ENCODE measurements at regions not wholly inside any gene's neighbourhood (a gene's known extent, or its start where the extent isn't known, plus 50 kb on each side); places are given as distances from the start of the nearest gene placed in this dataset.

DNA sequence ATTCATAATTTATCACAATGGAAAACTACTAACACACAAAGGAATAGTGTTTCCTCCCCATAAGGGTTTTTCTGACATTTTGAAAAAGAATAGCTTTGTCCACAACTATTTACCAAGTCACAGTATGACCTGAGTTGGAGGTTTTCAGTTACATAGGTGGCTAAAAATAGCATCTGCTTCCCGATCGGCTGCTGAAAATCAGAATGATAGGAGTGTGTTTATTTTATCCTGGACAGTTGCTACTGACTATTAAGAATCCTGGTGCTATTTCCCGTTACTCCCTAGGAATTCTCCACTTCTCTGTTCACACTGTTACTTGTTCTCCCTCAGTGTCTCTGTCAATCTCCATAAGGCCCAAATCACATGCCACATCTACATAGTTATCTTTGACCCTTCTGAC is 353.9 kb upstream of the RARB start:
- no peak overlapping the region for H2AFZ ChIP-seq (ENCODE audit: low read depth, low read length)
- DNase-seq (ENCODE audit: low read depth, low spot score) (no peak), FAIRE-seq (no peak)
- no peaks in the 10 kb centered on the region for H3K9me3 ChIP-seq (replicated peaks; ENCODE audit: control insufficient read depth, insufficient read depth, low read length)
- H3K36me3 ChIP-seq (ENCODE audit: control insufficient read depth in 2 of 2, extremely low read depth in 1 of 2, insufficient read depth in 2 of 2, low read length in 2 of 2) = no peaks in the 10 kb centered on the region
- CTCF ChIA-PET = no interaction called here
- H4K20me1 ChIP-seq (replicated peaks; ENCODE audit: control insufficient read depth, extremely low read depth, insufficient read depth, low read length) = no peaks in the 10 kb centered on the region
- H3K4me1 ChIP-seq (ENCODE audit: control insufficient read depth, extremely low read depth, insufficient read depth, low read length) = no peaks in the 10 kb centered on the region
- no peak overlapping the region for H3K4me2 ChIP-seq (ENCODE audit: insufficient read depth, low read length)
- no peaks in the 10 kb centered on the region for H3K27me3 ChIP-seq (ENCODE audit: control insufficient read depth in 2 of 2, insufficient read depth in 2 of 2, low read length in 2 of 2)
- H3K79me2 ChIP-seq (ENCODE audit: control insufficient read depth, insufficient read depth, low read length) = no peaks in the 10 kb centered on the region
- no peaks in the 10 kb centered on the region for H3K9me1 ChIP-seq (replicated peaks; ENCODE audit: control insufficient read depth, extremely low read depth, insufficient read depth, low read length)
- no peak overlapping the region for H3K9ac ChIP-seq (replicated peaks; ENCODE audit: extremely low read depth, insufficient read depth, low read length)
- no peak overlapping the region for H3K27ac ChIP-seq (ENCODE audit: insufficient read depth, low read depth, low read length)
- BruUV-seq (replicated peaks) = no TSS peak
- no peak overlapping the region for H3K4me3 ChIP-seq (replicated peaks in 1 of 3; ENCODE audit: insufficient read depth in 1 of 3, low read depth in 1 of 3, low read length in 3 of 3)
- TF ChIP-seq, protein P1, sequence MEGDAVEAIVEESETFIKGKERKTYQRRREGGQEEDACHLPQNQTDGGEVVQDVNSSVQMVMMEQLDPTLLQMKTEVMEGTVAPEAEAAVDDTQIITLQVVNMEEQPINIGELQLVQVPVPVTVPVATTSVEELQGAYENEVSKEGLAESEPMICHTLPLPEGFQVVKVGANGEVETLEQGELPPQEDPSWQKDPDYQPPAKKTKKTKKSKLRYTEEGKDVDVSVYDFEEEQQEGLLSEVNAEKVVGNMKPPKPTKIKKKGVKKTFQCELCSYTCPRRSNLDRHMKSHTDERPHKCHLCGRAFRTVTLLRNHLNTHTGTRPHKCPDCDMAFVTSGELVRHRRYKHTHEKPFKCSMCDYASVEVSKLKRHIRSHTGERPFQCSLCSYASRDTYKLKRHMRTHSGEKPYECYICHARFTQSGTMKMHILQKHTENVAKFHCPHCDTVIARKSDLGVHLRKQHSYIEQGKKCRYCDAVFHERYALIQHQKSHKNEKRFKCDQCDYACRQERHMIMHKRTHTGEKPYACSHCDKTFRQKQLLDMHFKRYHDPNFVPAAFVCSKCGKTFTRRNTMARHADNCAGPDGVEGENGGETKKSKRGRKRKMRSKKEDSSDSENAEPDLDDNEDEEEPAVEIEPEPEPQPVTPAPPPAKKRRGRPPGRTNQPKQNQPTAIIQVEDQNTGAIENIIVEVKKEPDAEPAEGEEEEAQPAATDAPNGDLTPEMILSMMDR (IDR thresholded peaks at IDR 0.05; ENCODE audit: extremely low read depth in 1 of 2, insufficient read depth in 1 of 2, low read depth in 1 of 2, low read length in 2 of 2) = no peak
- no peak for TF ChIP-seq MYC (IDR thresholded peaks at IDR 0.05; ENCODE audit: low read depth, low read length)
- no peak for TF ChIP-seq POLR2AphosphoS5 (IDR thresholded peaks at IDR 0.05; ENCODE audit: insufficient read depth, low read depth, low read length)
- no peak for TF ChIP-seq JUN (IDR thresholded peaks at IDR 0.05; ENCODE audit: borderline replicate concordance, insufficient read depth, insufficient read length, low read depth)
- no peak for TF ChIP-seq POLR2A (IDR thresholded peaks at IDR 0.05; ENCODE audit: low read depth, low read length)
- TF ChIP-seq, protein P2, sequence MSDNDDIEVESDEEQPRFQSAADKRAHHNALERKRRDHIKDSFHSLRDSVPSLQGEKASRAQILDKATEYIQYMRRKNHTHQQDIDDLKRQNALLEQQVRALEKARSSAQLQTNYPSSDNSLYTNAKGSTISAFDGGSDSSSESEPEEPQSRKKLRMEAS (IDR thresholded peaks at IDR 0.05; ENCODE audit: insufficient read depth, insufficient read length) = no peak
- TF ChIP-seq EZH2 (IDR thresholded peaks at IDR 0.05; ENCODE audit: borderline replicate concordance, low read depth, low read length, severe bottlenecking) = no peak
- no peak for TF ChIP-seq FOS (IDR thresholded peaks at IDR 0.05; ENCODE audit: borderline replicate concordance, insufficient read depth, low read length)
- TF ChIP-seq GATA2 (IDR thresholded peaks at IDR 0.05; ENCODE audit: insufficient read depth, insufficient read length, low read depth, low read length) = no peak
- dilution Hi-C loops (cut with MboI; ENCODE audit: extremely low pct_ligation_motif_present, low sequenced_read_pairs) (no loop called here), intact Hi-C loops (cut with micrococcal nuclease) (no loop called here)
- POLR2A ChIA-PET = no interaction called here

All from endothelial cell of umbilical vein (primary cell).